CD14-positive monocyte (primary cell): ENCODE measurements at regions not wholly inside any gene's neighbourhood (a gene's known extent, or its start where the extent isn't known, plus 50 kb on each side); places are given as distances from the start of the nearest gene placed in this dataset.

ENCODE experiments used
- DNase-seq, 3 donors: peaks; one replicate each; pipeline ENCODE4 v3.0.0-alpha.2; 2011 to 2022
- H2AFZ ChIP-seq: 2 replicates; pipeline ENCODE4 v1.6.0; 2012; ENCODE audit warnings: mild to moderate bottlenecking, low read depth, low read length, inconsistent platforms; ENCODE audit not compliant: insufficient read depth, poor library complexity, severe bottlenecking
- H3K27ac ChIP-seq, 2 donors: 1 replicate in 1 of 2; 2 replicates in 1 of 2; pipeline ENCODE4 v1.5.1; 2012 to 2013; ENCODE audit warnings: low read length in 2 of 2, control low read depth in 1 of 2, inconsistent platforms in 1 of 2, low read depth in 1 of 2, mild to moderate bottlenecking in 1 of 2
- H3K27me3 ChIP-seq, 2 donors: one replicate each; pipeline versions ENCODE4 v1.6.0 to v1.6.1; 2011 to 2013; ENCODE audit warnings: low read length in 2 of 2; ENCODE audit not compliant: control insufficient read depth in 2 of 2, insufficient read depth in 2 of 2
- H3K36me3 ChIP-seq, 2 donors: replicated peaks in 1 of 2; 1 replicate in 1 of 2; 2 replicates in 1 of 2; pipeline versions ENCODE4 v1.5.1 to v1.6.1; 2012 to 2013; ENCODE audit warnings: low read length in 2 of 2, control low read depth in 1 of 2, inconsistent platforms in 1 of 2, mild to moderate bottlenecking in 1 of 2; ENCODE audit not compliant: insufficient read depth in 2 of 2, control insufficient read depth in 1 of 2
- H3K4me1 ChIP-seq, 2 donors: 1 replicate in 1 of 2; 2 replicates in 1 of 2; pipeline versions ENCODE4 v1.5.1 to v1.6.1; 2012 to 2013; ENCODE audit warnings: low read length in 2 of 2, control low read depth in 1 of 2, inconsistent platforms in 1 of 2, mild to moderate bottlenecking in 1 of 2, moderate library complexity in 1 of 2; ENCODE audit not compliant: insufficient read depth in 2 of 2, control insufficient read depth in 1 of 2
- H3K4me2 ChIP-seq: replicated peaks from 2 replicates; pipeline ENCODE3; 2012; ENCODE audit warnings: low read length, moderate library complexity, mild to moderate bottlenecking; ENCODE audit not compliant: poor library complexity, severe bottlenecking; ENCODE audit errors: extremely low read depth
- H3K4me3 ChIP-seq, 3 experiments: fragments of 200-600 bp in 1 of 3; sonication (generic) in 1 of 3; replicated peaks in 1 of 3; 1 replicate in 2 of 3; 2 replicates in 1 of 3; pipeline ENCODE4 v1.5.1; 2011 to 2013; ENCODE audit warnings: low read length in 3 of 3, mild to moderate bottlenecking in 3 of 3, control low read depth in 2 of 3, low read depth in 2 of 3, inconsistent platforms in 1 of 3, moderate library complexity in 1 of 3
- H3K79me2 ChIP-seq: 2 replicates; pipeline ENCODE4 v1.6.0; 2012; ENCODE audit warnings: mild to moderate bottlenecking, control low read depth, inconsistent platforms, low read length, moderate library complexity; ENCODE audit not compliant: insufficient read depth
- H3K9ac ChIP-seq: 2 replicates; pipeline ENCODE4 v1.6.0; 2017; ENCODE audit warnings: low read length, mild to moderate bottlenecking; ENCODE audit not compliant: insufficient read depth, poor library complexity, severe bottlenecking
- H3K9me3 ChIP-seq, 2 donors: replicated peaks in 1 of 2; 1 replicate in 1 of 2; 2 replicates in 1 of 2; pipeline versions ENCODE4 v1.5.1 to v1.6.1; 2012 to 2013; ENCODE audit warnings: low read length in 2 of 2, control low read depth in 1 of 2; ENCODE audit not compliant: control insufficient read depth in 1 of 2, insufficient read depth in 1 of 2
- H4K20me1 ChIP-seq: 2 replicates; pipeline ENCODE4 v1.6.0; 2012; ENCODE audit warnings: mild to moderate bottlenecking, low read length, control low read depth, moderate library complexity; ENCODE audit not compliant: insufficient read depth
- H3K27ac Mint-ChIP-seq, 7 donors: one replicate each; pipeline ENCODE4 v1.8.0; 2020; ENCODE audit warnings: mild to moderate bottlenecking in 7 of 7, mixed read lengths in 7 of 7, moderate library complexity in 6 of 7, inconsistent platforms in 2 of 7
- H3K27me3 Mint-ChIP-seq, 3 donors: one replicate each; pipeline ENCODE4 v1.8.0; 2021 to 2022; ENCODE audit warnings: low read depth in 3 of 3, mild to moderate bottlenecking in 3 of 3, mixed read lengths in 3 of 3, moderate library complexity in 3 of 3, inconsistent platforms in 1 of 3
- H3K36me3 Mint-ChIP-seq, 2 donors: one replicate each; pipeline ENCODE4 v1.8.0; 2020; ENCODE audit warnings: mixed read lengths in 2 of 2, inconsistent platforms in 1 of 2, mild to moderate bottlenecking in 1 of 2
- H3K4me1 Mint-ChIP-seq: one replicate; pipeline ENCODE4 v1.8.0; 2020; ENCODE audit warnings: mild to moderate bottlenecking, mixed read lengths
- H3K4me3 Mint-ChIP-seq, 2 donors: one replicate each; pipeline ENCODE4 v1.8.0; 2020; ENCODE audit warnings: mild to moderate bottlenecking in 2 of 2, mixed read lengths in 2 of 2, moderate library complexity in 1 of 2
- H3K9me3 Mint-ChIP-seq, 7 donors: one replicate each; pipeline ENCODE4 v1.8.0; 2020 to 2022; ENCODE audit warnings: mixed read lengths in 7 of 7, mild to moderate bottlenecking in 6 of 7, moderate library complexity in 6 of 7, inconsistent platforms in 2 of 7
- CTCF ChIP-seq: fragments of 200-600 bp; IDR thresholded peaks from one replicate; pipeline ENCODE4 v1.8.0; 2022; ENCODE audit warnings: antibody characterized with exemption, mild to moderate bottlenecking
- WGBS: methylation state at CpG from one replicate; pipeline ENCODE4 v1.1.5; 2013; ENCODE audit warnings: missing lambda C conversion rate; ENCODE audit not compliant: insufficient coverage; 5-methylcytosine and 5-hydroxymethylcytosine counted together
- intact Hi-C, 2 donors: fragments of 100-400 bp; cut with micrococcal nuclease; formaldehyde crosslinking; loops; one replicate each; pipeline versions ENCODE4 v1.15.0 to v1.15.1; 2023

- Mint-ChIP-seq H3K4me1 (no peaks in the 10 kb centered on the region), H3K9me3 (peaks cover 0 to 7% (median 3%) of the 10 kb centered on the region in 7 donors), H3K27me3 (peaks cover 0 to 3% (median 0%) of the 10 kb centered on the region in 3 donors), H3K27ac (peak overlapping the region in 6 of 7 donors; percentile 62 to 95 (median 87)), H3K4me3 (peak overlapping the region in 1 of 2 donors; percentile 29), H3K36me3 (peaks cover 0 to 12% of the 10 kb centered on the region in 2 donors)
- Histone ChIP-seq H3K9me3 (peaks cover 0 to 4% of the 10 kb centered on the region in 2 donors), H3K9ac (no peak overlapping the region), H3K4me1 (peaks cover 0 to 29% of the 10 kb centered on the region in 2 donors), H3K4me2 (no peak overlapping the region), H3K79me2 (no peaks in the 10 kb centered on the region), H4K20me1 (no peaks in the 10 kb centered on the region), H3K36me3 (no peaks in the 10 kb centered on the region), H3K27ac (no peak overlapping the region), H3K27me3 (no peaks in the 10 kb centered on the region), H3K4me3 (no peak overlapping the region), H2AFZ (no peak overlapping the region)
- peak in 2 of 3 donors; percentile 62 to 76 for DNase-seq
- no CpG with 5 or more reads among the region's 1 CpG for WGBS
- intact Hi-C loops: no loop called here
- no peak for TF ChIP-seq CTCF
Observed at GRCh38 chr6:88443554-88443953, 277.4 kb upstream of the CNR1 start.

- intact Hi-C loops: no loop called here
- Histone ChIP-seq H3K36me3 (no peaks in the 10 kb centered on the region), H3K4me3 (no peak overlapping the region), H3K9ac (no peak overlapping the region), H3K27me3 (no peaks in the 10 kb centered on the region), H3K4me1 (peaks cover 0 to 29% of the 10 kb centered on the region in 2 donors), H3K4me2 (no peak overlapping the region), H4K20me1 (no peaks in the 10 kb centered on the region), H3K79me2 (no peaks in the 10 kb centered on the region), H3K27ac (peak overlapping the region in 1 of 2 donors; percentile 66), H2AFZ (no peak overlapping the region), H3K9me3 (peaks cover 0 to 4% of the 10 kb centered on the region in 2 donors)
- DNase-seq: peak in 2 of 3 donors; percentile 67 to 75
- no peak for TF ChIP-seq CTCF
- H3K27me3 Mint-ChIP-seq: peaks cover 0 to 4% (median 0%) of the 10 kb centered on the region in 3 donors
- H3K4me3 Mint-ChIP-seq: peak overlapping the region in 1 of 2 donors; percentile 60
- no peaks in the 10 kb centered on the region for H3K4me1 Mint-ChIP-seq
- H3K9me3 Mint-ChIP-seq: peaks cover 0 to 7% (median 3%) of the 10 kb centered on the region in 7 donors
- WGBS: 94% methylated on average over 2 of the region's 4 CpGs
- H3K27ac Mint-ChIP-seq: peak overlapping the region in 6 of 7 donors; percentile 62 to 95 (median 87)
- peaks cover 0 to 12% of the 10 kb centered on the region in 2 donors for H3K36me3 Mint-ChIP-seq
Observed at GRCh38 chr6:88442737-88443136, 276.6 kb upstream of the CNR1 start.
